ENCODE measurements at regions not wholly inside any gene's neighbourhood (a gene's known extent, or its start where the extent isn't known, plus 50 kb on each side); places are given as distances from the start of the nearest gene placed in this dataset.

DNA sequence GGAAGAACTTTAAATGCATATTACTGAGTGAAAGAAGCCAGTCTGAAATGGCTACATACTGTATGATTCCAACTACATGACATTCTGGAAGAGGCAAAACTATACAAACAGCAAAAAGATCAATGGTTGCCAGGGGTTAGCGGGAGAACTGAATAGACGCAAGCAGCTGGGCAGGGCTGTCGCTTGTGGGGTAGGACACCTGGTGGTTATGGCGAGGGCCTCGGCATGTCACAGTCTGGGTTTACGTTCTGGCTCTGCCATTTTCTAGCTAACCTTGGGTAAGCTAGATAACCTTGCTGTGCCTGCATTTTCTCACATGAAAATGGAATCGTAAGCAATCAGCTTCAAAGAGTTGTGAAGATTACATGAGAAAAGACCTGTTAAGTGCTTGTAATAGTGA, 55.2 kb upstream of the SYT13 start:
- DNase-seq: no peak
- Histone ChIP-seq H3K27ac (no peak overlapping the region), H3K4me1 (peaks cover 0 to 10% (median 4%) of the 10 kb centered on the region in 12 donors), H3K27me3 (peaks cover 0 to 9% (median 0%) of the 10 kb centered on the region in 9 donors), H3K9me3 (no peaks in the 10 kb centered on the region), H3K4me3 (no peak overlapping the region), H3K36me3 (no peaks in the 10 kb centered on the region)
- TF ChIP-seq, protein P1, sequence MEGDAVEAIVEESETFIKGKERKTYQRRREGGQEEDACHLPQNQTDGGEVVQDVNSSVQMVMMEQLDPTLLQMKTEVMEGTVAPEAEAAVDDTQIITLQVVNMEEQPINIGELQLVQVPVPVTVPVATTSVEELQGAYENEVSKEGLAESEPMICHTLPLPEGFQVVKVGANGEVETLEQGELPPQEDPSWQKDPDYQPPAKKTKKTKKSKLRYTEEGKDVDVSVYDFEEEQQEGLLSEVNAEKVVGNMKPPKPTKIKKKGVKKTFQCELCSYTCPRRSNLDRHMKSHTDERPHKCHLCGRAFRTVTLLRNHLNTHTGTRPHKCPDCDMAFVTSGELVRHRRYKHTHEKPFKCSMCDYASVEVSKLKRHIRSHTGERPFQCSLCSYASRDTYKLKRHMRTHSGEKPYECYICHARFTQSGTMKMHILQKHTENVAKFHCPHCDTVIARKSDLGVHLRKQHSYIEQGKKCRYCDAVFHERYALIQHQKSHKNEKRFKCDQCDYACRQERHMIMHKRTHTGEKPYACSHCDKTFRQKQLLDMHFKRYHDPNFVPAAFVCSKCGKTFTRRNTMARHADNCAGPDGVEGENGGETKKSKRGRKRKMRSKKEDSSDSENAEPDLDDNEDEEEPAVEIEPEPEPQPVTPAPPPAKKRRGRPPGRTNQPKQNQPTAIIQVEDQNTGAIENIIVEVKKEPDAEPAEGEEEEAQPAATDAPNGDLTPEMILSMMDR (IDR thresholded peaks at IDR 0.05): no peak
- TF ChIP-seq POLR2A (IDR thresholded peaks at IDR 0.05): no peak
- 90 to 94% (median 93%) methylated on average over 7 of the region's 7 CpGs for WGBS, 4 donors
- ATAC-seq: no peak
- intact Hi-C loops (cut with DNase I): loop anchor here in 3 of 10 donors (2.0 to 5.0 kb wide), 2 partner anchors 429 to 431 kb away; no protein-coding TSS in a partner anchor

DNA sequence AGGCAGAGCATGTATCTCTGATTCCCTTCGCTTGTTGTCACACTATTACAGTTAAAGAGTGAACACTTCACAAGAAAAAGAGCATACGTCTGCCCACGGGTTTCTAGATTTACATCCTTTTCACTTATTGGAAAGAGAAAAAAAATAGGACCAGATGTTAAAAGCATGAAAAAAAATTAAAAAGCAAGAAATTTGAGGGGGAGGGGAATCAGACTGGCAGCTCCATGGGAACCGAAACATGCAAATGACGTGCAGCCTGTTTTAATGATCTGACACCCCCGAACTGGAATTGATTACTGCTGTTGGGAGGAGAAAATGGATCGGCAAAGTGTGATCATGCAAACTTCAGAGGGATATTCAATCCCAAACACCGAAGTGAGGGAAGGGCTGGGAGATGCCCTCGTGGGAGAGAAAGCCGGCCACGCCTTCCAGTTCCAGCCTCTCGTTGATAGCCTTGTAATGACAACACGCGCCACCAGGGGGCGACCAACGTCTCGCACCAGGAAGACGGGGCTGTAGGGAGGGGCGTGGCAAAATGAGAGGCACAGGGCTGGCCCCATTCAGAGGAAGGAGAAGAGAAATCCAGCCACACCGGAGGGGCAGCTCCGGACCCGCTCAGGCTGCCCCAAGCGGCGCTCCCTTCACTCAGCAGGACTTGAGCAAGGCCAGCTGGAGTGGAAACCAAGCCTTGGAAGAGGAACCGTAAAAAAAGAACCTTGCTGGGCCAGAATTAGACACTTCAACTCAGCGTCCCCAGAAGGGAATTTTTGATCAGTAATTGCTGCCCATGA, 53.8 kb upstream of the SYT13 start:
- DNase-seq (peak; percentile 91 to 96 (median 96)), ATAC-seq (peak; percentile 85 to 96 (median 94))
- peak in 1 of 2 donors; percentile 14 for TF ChIP-seq POLR2A (IDR thresholded peaks at IDR 0.05)
- TF ChIP-seq, protein P1 (IDR thresholded peaks at IDR 0.05): peak; percentile 83 to 96 (median 94)
- 13 to 24% (median 14%) methylated on average over 15 to 26 of the region's 26 CpGs for WGBS, 4 donors
- Histone ChIP-seq H3K9me3 (no peaks in the 10 kb centered on the region), H3K27me3 (peaks cover 0 to 9% (median 0%) of the 10 kb centered on the region in 9 donors), H3K4me1 (peaks cover 0 to 10% (median 4%) of the 10 kb centered on the region in 12 donors), H3K4me3 (peak overlapping the region in 9 of 12 donors; percentile 7 to 35 (median 18)), H3K27ac (peak overlapping the region in 4 of 12 donors; percentile 13 to 39 (median 24)), H3K36me3 (no peaks in the 10 kb centered on the region)
- intact Hi-C loops (cut with DNase I): loop anchor here in 9 of 10 donors (1.0 to 10.0 kb wide), 8 partner anchors 388 to 433 kb away; partner anchors contain the start of gene TP53I11 (in 1 of the 9)

DNA sequence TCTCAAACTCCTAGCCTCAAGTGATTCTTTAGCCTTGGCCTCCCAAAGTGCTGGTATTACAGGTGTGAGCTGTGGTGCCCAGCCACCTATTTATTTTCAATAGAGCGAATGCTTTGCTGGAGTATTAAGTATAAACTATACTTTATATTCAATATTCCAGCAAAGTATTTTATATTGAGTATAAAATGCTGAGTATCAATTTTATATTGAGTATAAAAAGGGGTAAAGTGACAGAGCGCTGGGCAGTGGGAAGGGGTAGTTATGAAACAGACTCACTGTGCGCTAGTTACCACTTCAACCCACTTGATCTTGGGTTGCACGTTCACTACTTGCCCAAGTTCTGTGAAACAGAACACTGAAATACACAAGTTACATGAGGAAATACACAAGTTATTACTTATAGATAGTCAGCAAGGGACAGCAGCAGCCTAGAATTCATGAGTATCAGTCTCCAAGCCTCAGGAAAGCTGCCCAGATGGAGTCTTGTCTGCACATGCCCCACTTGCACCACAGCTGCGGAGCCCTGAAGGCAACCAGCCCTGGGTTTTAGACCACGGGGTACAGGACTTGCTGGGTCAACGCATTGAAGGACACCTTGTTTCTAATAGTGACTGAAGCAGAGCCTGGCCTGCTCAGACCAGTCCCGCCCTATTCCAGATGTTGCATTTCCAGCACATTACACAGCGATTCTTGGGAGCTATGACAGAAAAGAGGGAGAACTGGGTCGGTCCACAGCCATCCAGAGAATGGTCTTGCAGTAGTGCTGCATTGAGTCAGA, 51.6 kb upstream of the SYT13 start:
- no peak overlapping the region for H3K4me3 ChIP-seq
- intact Hi-C loops (cut with DNase I): loop anchor here in 6 of 10 donors (2.0 to 10.0 kb wide), 5 partner anchors 385 to 435 kb away; partner anchors contain the start of gene TP53I11 (in 1 of the 6)
- H3K27ac ChIP-seq: no peak overlapping the region
- no peak for ATAC-seq
- WGBS, 4 donors: 86 to 92% (median 92%) methylated on average over 9 to 10 of the region's 10 CpGs
- TF ChIP-seq, protein P1 (IDR thresholded peaks at IDR 0.05): no peak
- TF ChIP-seq POLR2A (IDR thresholded peaks at IDR 0.05): no peak
- no peaks in the 10 kb centered on the region for H3K36me3 ChIP-seq
- no peaks in the 10 kb centered on the region for H3K9me3 ChIP-seq
- H3K27me3 ChIP-seq: peaks cover 0 to 9% (median 0%) of the 10 kb centered on the region in 9 donors
- H3K4me1 ChIP-seq: peaks cover 0 to 19% (median 5%) of the 10 kb centered on the region in 12 donors
- DNase-seq: no peak

All from heart left ventricle (tissue), 16 donors.